ENCODE measurements at regions not wholly inside any gene's neighbourhood (a gene's known extent, or its start where the extent isn't known, plus 50 kb on each side); places are given as distances from the start of the nearest gene placed in this dataset.
"Not testable (repeated sequence)": the region's sequence is repeated elsewhere in the genome, so short reads cannot be mapped to it uniquely, and the experiment has no call there.

- no peak for DNase-seq (ENCODE audit: extremely low read depth in 1 of 11, low read depth in 9 of 11, low spot score in 4 of 11)
These were observed 99.5 kb upstream of the LYPLAL1 start for GRCh38 chr1:219074084-219074728.

GRCh38 chr1:219075121-219075879 lies 98.4 kb upstream of the LYPLAL1 start:
- no peak for DNase-seq (ENCODE audit: extremely low read depth in 1 of 11, low read depth in 9 of 11, low spot score in 4 of 11)

GRCh38 chr1:219076326-219076937 lies 97.2 kb upstream of the LYPLAL1 start:
- no peak for DNase-seq (ENCODE audit: extremely low read depth in 1 of 11, low read depth in 9 of 11, low spot score in 4 of 11)

- not testable (repeated sequence) for DNase-seq (ENCODE audit: extremely low read depth in 1 of 11, low read depth in 9 of 11, low spot score in 4 of 11)
These were observed 95.9 kb upstream of the LYPLAL1 start for GRCh38 chr1:219077767-219078166.

GRCh38 chr1:219081943-219082925 lies 91.4 kb upstream of the LYPLAL1 start:
- DNase-seq (ENCODE audit: extremely low read depth in 1 of 11, low read depth in 9 of 11, low spot score in 4 of 11): no peak

GRCh38 chr1:219083631-219084030 lies 90.0 kb upstream of the LYPLAL1 start:
- no peak for DNase-seq (ENCODE audit: extremely low read depth in 1 of 11, low read depth in 9 of 11, low spot score in 4 of 11)

- no peak for DNase-seq (ENCODE audit: extremely low read depth in 1 of 11, low read depth in 9 of 11, low spot score in 4 of 11)
These were observed 88.6 kb upstream of the LYPLAL1 start for GRCh38 chr1:219085082-219085481.

- DNase-seq (ENCODE audit: extremely low read depth in 1 of 11, low read depth in 9 of 11, low spot score in 4 of 11): no peak
These were observed 87.7 kb upstream of the LYPLAL1 start for GRCh38 chr1:219085988-219086387.

GRCh38 chr1:219086956-219087469 lies 86.7 kb upstream of the LYPLAL1 start:
- DNase-seq (ENCODE audit: extremely low read depth in 1 of 11, low read depth in 9 of 11, low spot score in 4 of 11): no peak

GRCh38 chr1:219088778-219089557 lies 84.7 kb upstream of the LYPLAL1 start:
- DNase-seq (ENCODE audit: extremely low read depth in 1 of 11, low read depth in 9 of 11, low spot score in 4 of 11): no peak

GRCh38 chr1:219090607-219091006 lies 83.1 kb upstream of the LYPLAL1 start:
- DNase-seq (ENCODE audit: extremely low read depth in 1 of 11, low read depth in 9 of 11, low spot score in 4 of 11): no peak

- DNase-seq (ENCODE audit: extremely low read depth in 1 of 11, low read depth in 9 of 11, low spot score in 4 of 11): no peak
These were observed 81.5 kb upstream of the LYPLAL1 start for GRCh38 chr1:219092206-219092605.

- no peak for DNase-seq (ENCODE audit: extremely low read depth in 1 of 11, low read depth in 9 of 11, low spot score in 4 of 11)
These were observed 74.4 kb upstream of the LYPLAL1 start for GRCh38 chr1:219099307-219099706.

- no peak for DNase-seq (ENCODE audit: extremely low read depth in 1 of 11, low read depth in 9 of 11, low spot score in 4 of 11)
These were observed 73.6 kb upstream of the LYPLAL1 start for GRCh38 chr1:219100059-219100458.

- DNase-seq (ENCODE audit: extremely low read depth in 1 of 11, low read depth in 9 of 11, low spot score in 4 of 11): not testable (repeated sequence)
These were observed 71.2 kb upstream of the LYPLAL1 start for GRCh38 chr1:219102466-219102865.

GRCh38 chr1:219105893-219106292 lies 67.8 kb upstream of the LYPLAL1 start:
- no peak for DNase-seq (ENCODE audit: extremely low read depth in 1 of 11, low read depth in 9 of 11, low spot score in 4 of 11)

- no peak for DNase-seq (ENCODE audit: extremely low read depth in 1 of 11, low read depth in 9 of 11, low spot score in 4 of 11)
These were observed 64.2 kb upstream of the LYPLAL1 start for GRCh38 chr1:219109424-219110018.

GRCh38 chr1:219113261-219113660 lies 60.4 kb upstream of the LYPLAL1 start:
- DNase-seq (ENCODE audit: extremely low read depth in 1 of 11, low read depth in 9 of 11, low spot score in 4 of 11): no peak
